MM.1S (cell line): ENCODE measurements at regions not wholly inside any gene's neighbourhood (a gene's known extent, or its start where the extent isn't known, plus 50 kb on each side); places are given as distances from the start of the nearest gene placed in this dataset.

Source experiments
- EZH2 ChIP-seq: fragments of 300-600 bp; sonication (generic); optimal IDR thresholded peaks from 2 replicates; pipeline ENCODE3; 2017; ENCODE audit warnings: low read depth, mild to moderate bottlenecking, antibody characterized with exemption, low read length, mixed read lengths
- EZH2phosphoT487 ChIP-seq: fragments of 300-600 bp; sonication (generic); IDR thresholded peaks from 2 replicates; pipeline ENCODE4 v1.6.1; 2018; ENCODE audit warnings: antibody characterized with exemption, low read length
- TF ChIP-seq, protein P1 (sequence below): fragments of 300-600 bp; sonication (generic); IDR thresholded peaks from 2 replicates; pipeline ENCODE4 v1.5.1; 2016; ENCODE audit warnings: antibody characterized with exemption, low read length, mixed read lengths

DNA sequence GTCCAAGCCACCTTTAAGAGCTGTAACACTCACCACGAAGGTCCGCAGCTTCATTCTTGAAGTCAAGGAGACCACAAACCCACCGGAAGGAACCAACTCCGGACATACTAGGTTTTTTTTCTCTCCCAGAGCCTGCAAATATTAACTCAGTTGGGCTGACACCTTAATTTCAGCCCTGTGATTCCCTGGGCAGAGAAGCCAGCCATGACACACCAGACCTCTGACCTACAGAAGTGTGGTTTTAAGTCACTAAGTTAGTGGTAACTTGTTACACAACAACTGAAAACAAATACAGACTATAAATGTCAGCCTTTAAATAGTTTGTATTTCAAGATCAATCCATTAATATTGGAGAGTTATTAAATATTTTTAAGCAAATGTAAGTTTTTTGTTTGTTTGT lies 855.1 kb downstream of the TMEM182 start:
- TF ChIP-seq, protein P1, sequence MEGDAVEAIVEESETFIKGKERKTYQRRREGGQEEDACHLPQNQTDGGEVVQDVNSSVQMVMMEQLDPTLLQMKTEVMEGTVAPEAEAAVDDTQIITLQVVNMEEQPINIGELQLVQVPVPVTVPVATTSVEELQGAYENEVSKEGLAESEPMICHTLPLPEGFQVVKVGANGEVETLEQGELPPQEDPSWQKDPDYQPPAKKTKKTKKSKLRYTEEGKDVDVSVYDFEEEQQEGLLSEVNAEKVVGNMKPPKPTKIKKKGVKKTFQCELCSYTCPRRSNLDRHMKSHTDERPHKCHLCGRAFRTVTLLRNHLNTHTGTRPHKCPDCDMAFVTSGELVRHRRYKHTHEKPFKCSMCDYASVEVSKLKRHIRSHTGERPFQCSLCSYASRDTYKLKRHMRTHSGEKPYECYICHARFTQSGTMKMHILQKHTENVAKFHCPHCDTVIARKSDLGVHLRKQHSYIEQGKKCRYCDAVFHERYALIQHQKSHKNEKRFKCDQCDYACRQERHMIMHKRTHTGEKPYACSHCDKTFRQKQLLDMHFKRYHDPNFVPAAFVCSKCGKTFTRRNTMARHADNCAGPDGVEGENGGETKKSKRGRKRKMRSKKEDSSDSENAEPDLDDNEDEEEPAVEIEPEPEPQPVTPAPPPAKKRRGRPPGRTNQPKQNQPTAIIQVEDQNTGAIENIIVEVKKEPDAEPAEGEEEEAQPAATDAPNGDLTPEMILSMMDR: no peak
- TF ChIP-seq EZH2 (no peak), EZH2phosphoT487 (no peak)
